Lower leg skin (tissue), 4 donors: ENCODE measurements at regions not wholly inside any gene's neighbourhood (a gene's known extent, or its start where the extent isn't known, plus 50 kb on each side); places are given as distances from the start of the nearest gene placed in this dataset.

Experiments
- DNase-seq, 2 donors: peaks; one replicate each; pipeline ENCODE4 v3.0.0-alpha.2; 2019; ENCODE audit warnings: low spot score in 2 of 2
- H3K4me3 ChIP-seq: fragments of 200-600 bp; sonication (generic); 2 replicates; pipeline ENCODE4 v1.5.1; 2017; ENCODE audit warnings: mild to moderate bottlenecking, low read depth; ENCODE audit not compliant: poor library complexity, severe bottlenecking
- CTCF ChIP-seq, 3 donors: fragments of 450-650 bp; IDR thresholded peaks; one replicate each; pipeline ENCODE4 v1.5.1; 2016; ENCODE audit warnings: antibody characterized with exemption in 3 of 3, mild to moderate bottlenecking in 3 of 3, moderate library complexity in 2 of 3
- POLR2A ChIP-seq, 2 donors: fragments of 450-650 bp; IDR thresholded peaks; one replicate each; pipeline ENCODE4 v1.6.1; 2016 to 2017; ENCODE audit warnings: antibody characterized with exemption in 2 of 2, mild to moderate bottlenecking in 1 of 2, moderate library complexity in 1 of 2
- WGBS, 2 donors: methylation state at CpG; one replicate each; pipeline ENCODE4 v1.1.5; 2018; 5-methylcytosine and 5-hydroxymethylcytosine counted together
- intact Hi-C: fragments of 100-400 bp; cut with DNase I; formaldehyde crosslinking; loops from one replicate; pipeline ENCODE4 v1.15.0; 2023; ENCODE audit warnings: low total_unique reads

GRCh38 chr12:71036526-71036925, 116.0 kb upstream of the PTPRR start:
- WGBS, 2 donors: 76 to 83% methylated on average over 1 of the region's 1 CpG
- no peak overlapping the region for H3K4me3 ChIP-seq
- intact Hi-C loops: no loop called here
- DNase-seq: no peak
- no peak for TF ChIP-seq CTCF (IDR thresholded peaks at IDR 0.05)
- no peak for TF ChIP-seq POLR2A (IDR thresholded peaks at IDR 0.05)

- 85 to 88% methylated on average over 4 of the region's 4 CpGs for WGBS, 2 donors
These were observed 112.4 kb upstream of the PTPRR start for GRCh38 chr12:71032933-71033332.

GRCh38 chr12:71029302-71029701, 108.8 kb upstream of the PTPRR start:
- intact Hi-C loops: no loop called here
- 64 to 69% methylated on average over 3 of the region's 3 CpGs for WGBS, 2 donors
- no peak for DNase-seq
- TF ChIP-seq POLR2A (IDR thresholded peaks at IDR 0.05): no peak
- TF ChIP-seq CTCF (IDR thresholded peaks at IDR 0.05): no peak
- H3K4me3 ChIP-seq: no peak overlapping the region

More at GRCh38 chr12:71032933-71033332, 112.4 kb upstream of the PTPRR start:
- DNase-seq: no peak
- no peak for TF ChIP-seq CTCF (IDR thresholded peaks at IDR 0.05)
- no peak for TF ChIP-seq POLR2A (IDR thresholded peaks at IDR 0.05)
- intact Hi-C loops: no loop called here
- no peak overlapping the region for H3K4me3 ChIP-seq

- intact Hi-C loops: no loop called here
- no peak for DNase-seq
- WGBS, 2 donors: 73 to 80% methylated on average over 7 of the region's 7 CpGs
- H3K4me3 ChIP-seq: no peak overlapping the region
- TF ChIP-seq CTCF (IDR thresholded peaks at IDR 0.05) (no peak), POLR2A (IDR thresholded peaks at IDR 0.05) (no peak)
These were observed 107.3 kb upstream of the PTPRR start for GRCh38 chr12:71027856-71028255.

- intact Hi-C loops: no loop called here
- TF ChIP-seq POLR2A (IDR thresholded peaks at IDR 0.05) (no peak), CTCF (IDR thresholded peaks at IDR 0.05) (no peak)
- WGBS, 2 donors: 84 to 88% methylated on average over 2 of the region's 2 CpGs
- no peak for DNase-seq
- H3K4me3 ChIP-seq: no peak overlapping the region
These were observed 104.3 kb upstream of the PTPRR start for GRCh38 chr12:71024827-71025226.

GRCh38 chr12:71024281-71024680, 103.7 kb upstream of the PTPRR start:
- TF ChIP-seq POLR2A (IDR thresholded peaks at IDR 0.05) (no peak), CTCF (IDR thresholded peaks at IDR 0.05) (no peak)
- H3K4me3 ChIP-seq: no peak overlapping the region
- DNase-seq: no peak
- WGBS, 2 donors: 91 to 93% methylated on average over 5 of the region's 5 CpGs
- intact Hi-C loops: no loop called here
